ENCODE measurements at regions not wholly inside any gene's neighbourhood (a gene's known extent, or its start where the extent isn't known, plus 50 kb on each side); places are given as distances from the start of the nearest gene placed in this dataset.
"Not testable (repeated sequence)": the region's sequence is repeated elsewhere in the genome, so short reads cannot be mapped to it uniquely, and the experiment has no call there.

- H3K23ac ChIP-seq (ENCODE audit: low read depth, low read length); H3K36me3 ChIP-seq (ENCODE audit: control insufficient read depth, insufficient read depth, low read length); H3K4me3 ChIP-seq (ENCODE audit: insufficient read depth, low read depth, low read length); DNase-seq; H3K4me2 ChIP-seq (ENCODE audit: low read depth, low read length); H2BK5ac ChIP-seq (ENCODE audit: low read depth, low read length, poor library complexity, severe bottlenecking); H3K4ac ChIP-seq (ENCODE audit: low read depth, low read length); in situ Hi-C loops (cut with MboI; ENCODE audit: low sequenced_read_pairs); intact Hi-C loops (cut with micrococcal nuclease); H3K79me1 ChIP-seq (ENCODE audit: low read depth in 1 of 2, low read length in 2 of 2); H3K9me1 ChIP-seq (ENCODE audit: insufficient read depth, low read length); H3K27ac ChIP-seq (ENCODE audit: insufficient read depth, low read length); H3K56ac ChIP-seq (ENCODE audit: extremely low read depth, insufficient read depth, low read length); BruUV-seq (replicated peaks); H4K20me1 ChIP-seq (ENCODE audit: insufficient read depth, low read length); H3K18ac ChIP-seq (ENCODE audit: low read depth, low read length); H4K91ac ChIP-seq (ENCODE audit: insufficient read depth, low read depth, low read length); H2AK9ac ChIP-seq (replicated peaks; ENCODE audit: low read depth, low read length, poor library complexity); H4K5ac ChIP-seq (ENCODE audit: low read depth, low read length); H2BK15ac ChIP-seq (ENCODE audit: low read depth, low read length); H3K4me1 ChIP-seq (ENCODE audit: control insufficient read depth, insufficient read depth, low read length); dilution Hi-C loops (cut with HindIII; ENCODE audit: low sequenced_read_pairs, unreplicated experiment); H2AK5ac ChIP-seq (ENCODE audit: low read depth, low read length); H2BK20ac ChIP-seq (ENCODE audit: low read depth, low read length); H2BK120ac ChIP-seq (ENCODE audit: low read depth, low read length); H3K27me3 ChIP-seq (ENCODE audit: control insufficient read depth, insufficient read depth, low read length); POLR2A ChIA-PET (ENCODE audit: unreplicated experiment); H4K8ac ChIP-seq (ENCODE audit: low read depth in 2 of 2, low read length in 2 of 2); ATAC-seq (ENCODE audit: low read depth); H2AFZ ChIP-seq (replicated peaks; ENCODE audit: low read length, poor library complexity); H3K14ac ChIP-seq (replicated peaks; ENCODE audit: low read depth, low read length); CTCF ChIA-PET; H3K9me3 ChIP-seq (ENCODE audit: control insufficient read depth, insufficient read depth, low read length); H3K9ac ChIP-seq (ENCODE audit: low read depth, low read length): not testable (repeated sequence)
- WGBS, 2 experiments (ENCODE audit: extremely low coverage in 2 of 2, insufficient read length in 1 of 2), result no CpG with 5 or more reads among the region's 4 CpGs
These were observed 149.6 kb downstream of the KBTBD2 start for GRCh38 chr7:32741853-32742476.

DNA sequence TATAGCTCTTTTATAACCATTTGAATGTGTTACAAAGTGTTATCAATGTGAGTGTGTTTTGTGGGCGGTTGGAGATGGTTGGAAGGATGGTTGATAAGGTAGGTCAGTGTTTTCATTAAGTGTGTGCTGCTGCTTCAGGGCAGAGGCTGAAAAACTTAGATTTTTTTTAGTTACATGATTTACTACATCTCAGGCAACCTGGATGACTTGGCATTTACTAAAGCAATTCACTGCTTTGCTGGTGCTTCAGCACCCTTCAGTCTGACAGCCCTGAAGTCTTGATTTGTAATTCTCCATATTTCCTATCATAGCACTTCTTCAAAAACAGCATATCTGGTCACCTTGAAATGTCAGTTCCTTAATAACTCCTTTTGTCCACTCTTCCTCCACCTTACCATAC, 151.8 kb downstream of the KBTBD2 start:
- H3K4me3 ChIP-seq (ENCODE audit: insufficient read depth, low read depth, low read length); H3K9me3 ChIP-seq (ENCODE audit: control insufficient read depth, insufficient read depth, low read length); H3K56ac ChIP-seq (ENCODE audit: extremely low read depth, insufficient read depth, low read length); H2BK15ac ChIP-seq (ENCODE audit: low read depth, low read length); H3K9ac ChIP-seq (ENCODE audit: low read depth, low read length); H3K79me1 ChIP-seq (ENCODE audit: low read depth in 1 of 2, low read length in 2 of 2); H3K14ac ChIP-seq (replicated peaks; ENCODE audit: low read depth, low read length); H3K4me2 ChIP-seq (ENCODE audit: low read depth, low read length); H2BK20ac ChIP-seq (ENCODE audit: low read depth, low read length); H4K5ac ChIP-seq (ENCODE audit: low read depth, low read length); H2BK5ac ChIP-seq (ENCODE audit: low read depth, low read length, poor library complexity, severe bottlenecking); H4K20me1 ChIP-seq (ENCODE audit: insufficient read depth, low read length); H3K23ac ChIP-seq (ENCODE audit: low read depth, low read length); DNase-seq; H4K8ac ChIP-seq (ENCODE audit: low read depth in 2 of 2, low read length in 2 of 2); H3K18ac ChIP-seq (ENCODE audit: low read depth, low read length); H2AK5ac ChIP-seq (ENCODE audit: low read depth, low read length); BruUV-seq (replicated peaks); H2AFZ ChIP-seq (replicated peaks; ENCODE audit: low read length, poor library complexity); H3K27ac ChIP-seq (ENCODE audit: insufficient read depth, low read length); H3K4ac ChIP-seq (ENCODE audit: low read depth, low read length); in situ Hi-C loops (cut with MboI; ENCODE audit: low sequenced_read_pairs); H3K9me1 ChIP-seq (ENCODE audit: insufficient read depth, low read length); H2BK120ac ChIP-seq (ENCODE audit: low read depth, low read length); ATAC-seq (ENCODE audit: low read depth); H2AK9ac ChIP-seq (replicated peaks; ENCODE audit: low read depth, low read length, poor library complexity); intact Hi-C loops (cut with micrococcal nuclease); CTCF ChIA-PET; POLR2A ChIA-PET (ENCODE audit: unreplicated experiment); H3K4me1 ChIP-seq (ENCODE audit: control insufficient read depth, insufficient read depth, low read length); dilution Hi-C loops (cut with HindIII; ENCODE audit: low sequenced_read_pairs, unreplicated experiment); H3K27me3 ChIP-seq (ENCODE audit: control insufficient read depth, insufficient read depth, low read length); H4K91ac ChIP-seq (ENCODE audit: insufficient read depth, low read depth, low read length); H3K36me3 ChIP-seq (ENCODE audit: control insufficient read depth, insufficient read depth, low read length): not testable (repeated sequence)
- no CpG with 5 or more reads among the region's 1 CpG for WGBS, 2 experiments (ENCODE audit: extremely low coverage in 2 of 2, insufficient read length in 1 of 2)
